C4-2B (cell line): ENCODE measurements at regions not wholly inside any gene's neighbourhood (a gene's known extent, or its start where the extent isn't known, plus 50 kb on each side); places are given as distances from the start of the nearest gene placed in this dataset.
"Not testable (repeated sequence)": the region's sequence is repeated elsewhere in the genome, so short reads cannot be mapped to it uniquely, and the experiment has no call there.

Experiments
- CTCF ChIP-seq: fragments of 450-650 bp; conservative IDR thresholded peaks from 2 replicates; pipeline ENCODE4 v1.5.1; 2017; ENCODE audit warnings: mild to moderate bottlenecking
- ZFX ChIP-seq: fragments of 450-650 bp; IDR thresholded peaks from 2 replicates; pipeline ENCODE4 v1.6.1; 2017

DNA sequence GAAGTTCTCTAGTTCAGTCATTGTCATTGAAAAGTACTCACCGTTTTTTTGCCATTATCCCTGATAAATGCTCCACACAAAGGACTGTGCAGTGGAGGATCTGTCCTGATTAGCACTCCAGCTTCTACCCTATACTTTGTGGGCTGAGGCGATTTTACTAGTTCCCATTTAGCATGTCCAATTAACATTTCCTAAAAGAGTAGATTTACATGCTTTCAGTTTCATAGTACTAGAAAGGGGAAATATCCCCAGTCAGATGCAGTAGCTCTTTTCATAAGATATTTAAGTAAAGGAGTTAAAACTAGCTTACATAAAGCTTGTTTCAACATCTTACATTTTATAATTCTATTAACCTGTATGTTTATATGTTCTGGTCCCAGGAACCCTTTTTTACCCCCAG lies 144.9 kb upstream of the APOOL start:
- not testable (repeated sequence) for TF ChIP-seq CTCF, ZFX
